ENCODE measurements at regions not wholly inside any gene's neighbourhood (a gene's known extent, or its start where the extent isn't known, plus 50 kb on each side); places are given as distances from the start of the nearest gene placed in this dataset.
"Not testable (repeated sequence)": the region's sequence is repeated elsewhere in the genome, so short reads cannot be mapped to it uniquely, and the experiment has no call there.

DNA sequence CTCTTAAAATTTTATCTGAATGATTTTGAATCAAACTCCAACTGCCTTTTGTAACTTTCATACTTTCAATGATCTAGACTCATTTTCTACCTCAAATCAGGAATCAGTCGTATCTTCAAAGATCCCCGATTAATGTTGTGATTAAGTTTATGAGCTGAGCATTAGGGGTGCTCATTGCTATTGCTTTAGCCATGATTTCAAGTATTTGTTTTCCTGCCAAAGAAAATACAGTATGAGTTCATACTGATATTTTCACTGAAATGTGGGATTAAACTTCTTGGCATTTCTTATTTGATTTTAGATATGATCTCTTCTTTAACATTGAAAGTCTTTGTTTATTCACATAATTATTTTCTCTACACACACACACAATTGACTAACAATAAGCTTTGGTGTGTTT, 785.6 kb downstream of the NTRK3 start:
- Histone ChIP-seq H3K27ac (no peak overlapping the region), H3K4me3 (no peak overlapping the region), H3K4me1 (no peaks in the 10 kb centered on the region), H3K36me3 (no peaks in the 10 kb centered on the region), H3K27me3 (no peaks in the 10 kb centered on the region), H3K9me3 (no peaks in the 10 kb centered on the region)
- WGBS, 2 donors (ENCODE audit: low coverage in 1 of 2): 26 to 75% methylated on average over 2 of the region's 2 CpGs
- TF ChIP-seq POLR2AphosphoS5 (IDR thresholded peaks at IDR 0.05): no peak
- TF ChIP-seq POLR2A (IDR thresholded peaks at IDR 0.05): no peak
- TF ChIP-seq EP300 (IDR thresholded peaks at IDR 0.05): no peak
- TF ChIP-seq, protein P1, sequence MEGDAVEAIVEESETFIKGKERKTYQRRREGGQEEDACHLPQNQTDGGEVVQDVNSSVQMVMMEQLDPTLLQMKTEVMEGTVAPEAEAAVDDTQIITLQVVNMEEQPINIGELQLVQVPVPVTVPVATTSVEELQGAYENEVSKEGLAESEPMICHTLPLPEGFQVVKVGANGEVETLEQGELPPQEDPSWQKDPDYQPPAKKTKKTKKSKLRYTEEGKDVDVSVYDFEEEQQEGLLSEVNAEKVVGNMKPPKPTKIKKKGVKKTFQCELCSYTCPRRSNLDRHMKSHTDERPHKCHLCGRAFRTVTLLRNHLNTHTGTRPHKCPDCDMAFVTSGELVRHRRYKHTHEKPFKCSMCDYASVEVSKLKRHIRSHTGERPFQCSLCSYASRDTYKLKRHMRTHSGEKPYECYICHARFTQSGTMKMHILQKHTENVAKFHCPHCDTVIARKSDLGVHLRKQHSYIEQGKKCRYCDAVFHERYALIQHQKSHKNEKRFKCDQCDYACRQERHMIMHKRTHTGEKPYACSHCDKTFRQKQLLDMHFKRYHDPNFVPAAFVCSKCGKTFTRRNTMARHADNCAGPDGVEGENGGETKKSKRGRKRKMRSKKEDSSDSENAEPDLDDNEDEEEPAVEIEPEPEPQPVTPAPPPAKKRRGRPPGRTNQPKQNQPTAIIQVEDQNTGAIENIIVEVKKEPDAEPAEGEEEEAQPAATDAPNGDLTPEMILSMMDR (IDR thresholded peaks at IDR 0.05): no peak
- ATAC-seq: no peak

DNA sequence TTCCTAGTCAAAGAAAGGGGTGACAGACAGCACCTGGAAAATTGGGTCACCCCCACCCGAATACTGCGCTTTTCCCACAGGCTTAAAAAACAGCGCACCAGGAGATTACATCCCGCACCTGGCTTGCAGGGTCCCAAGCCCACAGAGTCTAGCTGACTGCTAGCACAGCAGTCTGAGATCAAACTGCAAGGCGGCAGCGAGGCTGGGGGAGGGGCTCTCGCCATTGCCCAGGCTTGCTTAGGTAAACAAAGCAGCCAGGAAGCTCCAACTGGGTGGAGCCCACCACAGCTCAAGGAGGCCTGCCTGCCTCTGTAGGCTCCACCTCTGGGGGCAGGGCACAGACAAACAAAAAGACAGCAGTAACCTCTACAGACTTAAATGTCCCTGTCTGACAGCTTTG, 792.6 kb downstream of the NTRK3 start:
- H3K9me3 ChIP-seq, H3K27me3 ChIP-seq, H3K36me3 ChIP-seq, H3K4me1 ChIP-seq, H3K4me3 ChIP-seq, H3K27ac ChIP-seq, ATAC-seq: not testable (repeated sequence)
- WGBS, 2 donors (ENCODE audit: low coverage in 1 of 2): 74 to 86% methylated on average over 3 to 4 of the region's 7 CpGs

DNA sequence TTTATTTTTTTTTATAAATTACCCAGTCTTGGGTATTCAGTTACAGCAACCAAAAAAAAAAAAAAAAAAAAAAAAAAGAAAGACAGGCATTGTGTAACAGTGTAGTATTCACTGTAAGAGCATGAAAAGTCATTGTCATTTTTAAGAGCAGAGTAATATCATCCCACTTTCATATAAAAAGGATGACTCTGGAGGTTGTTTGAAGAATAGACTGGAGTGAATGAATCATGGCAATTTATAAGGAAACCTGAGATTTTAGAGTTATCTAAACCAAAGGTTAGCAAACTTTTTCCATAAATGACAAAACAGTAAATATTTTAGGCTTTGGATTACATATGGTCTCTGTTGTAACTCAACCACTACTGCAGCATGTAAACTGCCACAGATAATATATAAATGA, 794.9 kb downstream of the NTRK3 start:
- Histone ChIP-seq H3K4me3 (no peak overlapping the region), H3K36me3 (no peaks in the 10 kb centered on the region), H3K27ac (no peak overlapping the region), H3K4me1 (no peaks in the 10 kb centered on the region), H3K27me3 (no peaks in the 10 kb centered on the region), H3K9me3 (no peaks in the 10 kb centered on the region)
- ATAC-seq: no peak
- TF ChIP-seq, protein P1 (IDR thresholded peaks at IDR 0.05): no peak
- no peak for TF ChIP-seq POLR2AphosphoS5 (IDR thresholded peaks at IDR 0.05)

DNA sequence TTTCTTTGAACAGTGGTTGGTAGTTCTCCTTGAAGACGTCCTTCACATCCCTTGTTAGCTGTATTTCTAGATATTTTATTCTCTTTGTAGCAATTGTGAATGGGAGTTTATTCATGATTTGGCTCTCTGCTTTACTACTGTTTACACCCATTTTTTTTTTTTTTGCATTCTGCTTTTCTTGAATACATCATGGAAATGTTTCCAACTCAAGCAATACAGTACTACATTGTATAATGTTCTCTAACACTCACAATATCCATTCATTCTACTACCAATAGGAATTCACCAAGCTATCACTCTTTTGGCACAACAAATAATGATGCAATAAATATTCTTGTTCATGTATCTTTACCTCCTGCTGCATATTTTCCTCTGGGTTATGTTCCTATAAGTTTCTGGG, 801.7 kb downstream of the NTRK3 start:
- no peak for ATAC-seq

DNA sequence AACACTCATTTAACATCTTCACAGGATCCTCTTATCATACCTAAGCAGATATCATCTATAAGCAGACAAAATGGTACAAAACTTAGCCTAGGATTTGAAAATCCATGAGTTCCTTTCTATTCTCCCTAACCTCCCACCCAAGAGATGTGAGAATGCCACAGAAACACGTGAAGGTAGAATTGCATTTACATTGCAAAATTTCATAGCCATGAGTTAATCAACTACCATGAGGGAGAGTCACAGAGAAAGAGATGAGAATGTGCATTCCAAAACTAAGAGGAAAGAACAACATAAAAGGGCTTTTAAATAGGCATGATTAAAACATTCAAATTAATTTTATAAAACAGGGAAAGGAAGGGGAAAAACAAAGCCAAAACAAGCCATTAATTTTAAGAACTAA, 806.2 kb downstream of the NTRK3 start:
- Histone ChIP-seq H3K27me3 (no peaks in the 10 kb centered on the region), H3K9me3 (no peaks in the 10 kb centered on the region), H3K4me1 (no peaks in the 10 kb centered on the region), H3K36me3 (no peaks in the 10 kb centered on the region), H3K4me3 (no peak overlapping the region), H3K27ac (no peak overlapping the region)
- no peak for TF ChIP-seq EP300 (IDR thresholded peaks at IDR 0.05)
- TF ChIP-seq POLR2A (IDR thresholded peaks at IDR 0.05): no peak
- TF ChIP-seq, protein P1 (IDR thresholded peaks at IDR 0.05): no peak
- no peak for TF ChIP-seq POLR2AphosphoS5 (IDR thresholded peaks at IDR 0.05)
- 27 to 43% methylated on average over 1 of the region's 1 CpG for WGBS, 2 donors (ENCODE audit: low coverage in 1 of 2)
- no peak for ATAC-seq

More for the DNA sequence above, 801.7 kb downstream of the NTRK3 start:
- no peaks in the 10 kb centered on the region for H3K27me3 ChIP-seq
- TF ChIP-seq POLR2AphosphoS5 (IDR thresholded peaks at IDR 0.05) (no peak), EP300 (IDR thresholded peaks at IDR 0.05) (no peak), POLR2A (IDR thresholded peaks at IDR 0.05) (no peak)
- TF ChIP-seq, protein P1 (IDR thresholded peaks at IDR 0.05): no peak
- no peaks in the 10 kb centered on the region for H3K4me1 ChIP-seq
- 65 to 100% methylated on average over 1 of the region's 1 CpG for WGBS, 2 donors (ENCODE audit: low coverage in 1 of 2)
- H3K27ac ChIP-seq: no peak overlapping the region
- H3K9me3 ChIP-seq: no peaks in the 10 kb centered on the region
- no peak overlapping the region for H3K4me3 ChIP-seq
- H3K36me3 ChIP-seq: no peaks in the 10 kb centered on the region

DNA sequence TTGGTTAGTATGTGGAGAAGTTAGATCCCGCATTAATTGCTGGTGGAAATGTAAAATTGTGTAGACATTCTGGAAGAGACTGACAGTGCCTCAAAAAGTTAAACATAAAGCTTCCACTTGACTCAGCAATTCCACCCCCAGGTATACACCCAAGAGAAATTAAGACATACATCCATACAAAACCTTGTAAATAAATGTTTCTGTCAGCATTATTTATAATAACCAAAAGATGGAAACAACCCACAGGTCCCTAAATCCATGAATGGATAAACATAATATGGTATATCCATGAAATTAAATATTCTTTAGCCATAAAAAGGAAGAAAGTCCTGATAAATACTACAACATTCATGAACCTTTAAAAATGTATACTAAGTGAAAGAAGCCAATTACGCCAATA, 817.4 kb downstream of the NTRK3 start:
- no peak overlapping the region for H3K4me3 ChIP-seq
- 70 to 85% methylated on average over 2 of the region's 2 CpGs for WGBS, 2 donors (ENCODE audit: low coverage in 1 of 2)
- no peak for ATAC-seq
- no peak overlapping the region for H3K27ac ChIP-seq
- H3K36me3 ChIP-seq: no peaks in the 10 kb centered on the region
- TF ChIP-seq, protein P1 (IDR thresholded peaks at IDR 0.05): no peak
- no peaks in the 10 kb centered on the region for H3K4me1 ChIP-seq
- no peaks in the 10 kb centered on the region for H3K27me3 ChIP-seq
- no peaks in the 10 kb centered on the region for H3K9me3 ChIP-seq
